ENCODE measurements at regions not wholly inside any gene's neighbourhood (a gene's known extent, or its start where the extent isn't known, plus 50 kb on each side); places are given as distances from the start of the nearest gene placed in this dataset.

GRCh38 chr4:155479835-155480234 is 103.1 kb upstream of the MAP9 start:
- TF ChIP-seq CTCF (optimal IDR thresholded peaks at IDR 0.05 in 1 of 3, IDR thresholded peaks at IDR 0.05 in 1 of 3, conservative IDR thresholded peaks at IDR 0.05 in 1 of 3; ENCODE audit: extremely low read depth in 1 of 3, insufficient read depth in 2 of 3, low read length in 3 of 3) (no peak), EZH2 (IDR thresholded peaks at IDR 0.05; ENCODE audit: low read length) (no peak)
